Hematopoietic multipotent progenitor cell treated with erythropoietin and hydrocortisone succinate and interleukin-3 and kit ligand, for 15 days (in vitro differentiated cells): ENCODE measurements at regions not wholly inside any gene's neighbourhood (a gene's known extent, or its start where the extent isn't known, plus 50 kb on each side); places are given as distances from the start of the nearest gene placed in this dataset.
A peak's percentile ranks its signal among the peaks of the same experiment; 100 is the strongest.

Source experiments
- DNase-seq: peaks from one replicate; pipeline ENCODE4 v3.0.0-alpha.2; 2015; ENCODE audit warnings: low spot score

- no peak for DNase-seq
Observed at GRCh38 chr2:238581126-238581525, 154.4 kb downstream of the ASB1 start.

GRCh38 chr2:238582159-238582558 is 155.4 kb downstream of the ASB1 start:
- no peak for DNase-seq

- DNase-seq = no peak
Observed at GRCh38 chr2:238584617-238585016, 157.9 kb downstream of the ASB1 start.

GRCh38 chr2:238585836-238586821 is 159.4 kb downstream of the ASB1 start:
- no peak for DNase-seq

- no peak for DNase-seq
Observed at GRCh38 chr2:238586931-238587775, 160.4 kb downstream of the ASB1 start.

- DNase-seq = no peak
Observed at GRCh38 chr2:238587776-238588660, 161.3 kb downstream of the ASB1 start.

- DNase-seq = no peak
Observed at GRCh38 chr2:238589591-238590460, 163.1 kb downstream of the ASB1 start.

GRCh38 chr2:238591732-238592131 is 165.0 kb downstream of the ASB1 start:
- peak; percentile 5 for DNase-seq

GRCh38 chr2:238593236-238593635 is 166.5 kb downstream of the ASB1 start:
- DNase-seq = no peak

GRCh38 chr2:238593678-238594077 is 167.0 kb downstream of the ASB1 start:
- no peak for DNase-seq

- no peak for DNase-seq
Observed at GRCh38 chr2:238594796-238595749, 168.3 kb downstream of the ASB1 start.

- DNase-seq = no peak
Observed at GRCh38 chr2:238595750-238596570, 169.2 kb downstream of the ASB1 start.

- DNase-seq = no peak
Observed at GRCh38 chr2:238596571-238597551, 170.1 kb downstream of the ASB1 start.

- DNase-seq = no peak
Observed at GRCh38 chr2:238597638-238598528, 171.2 kb downstream of the ASB1 start.

GRCh38 chr2:238598802-238599530 is 172.2 kb downstream of the ASB1 start:
- DNase-seq = no peak
